ENCODE measurements at regions not wholly inside any gene's neighbourhood (a gene's known extent, or its start where the extent isn't known, plus 50 kb on each side); places are given as distances from the start of the nearest gene placed in this dataset.

GRCh38 chr1:104804147-104804546, 1054.4 kb downstream of the AMY1C start:
- TF ChIP-seq CTCF (IDR thresholded peaks at IDR 0.05; ENCODE audit: poor library complexity) (no peak), EZH2 (IDR thresholded peaks at IDR 0.05; ENCODE audit: borderline replicate concordance) (no peak)
